SKM-1 treated with dmso at 0.1 percent for 144 hours (cell line): ENCODE measurements at regions not wholly inside any gene's neighbourhood (a gene's known extent, or its start where the extent isn't known, plus 50 kb on each side); places are given as distances from the start of the nearest gene placed in this dataset.

Experiments used
- DNase-seq: peaks from one replicate; lab custom pipeline; 2025; ENCODE audit not compliant: unreplicated experiment; lab: John Stamatoyannopoulos, UW

DNA sequence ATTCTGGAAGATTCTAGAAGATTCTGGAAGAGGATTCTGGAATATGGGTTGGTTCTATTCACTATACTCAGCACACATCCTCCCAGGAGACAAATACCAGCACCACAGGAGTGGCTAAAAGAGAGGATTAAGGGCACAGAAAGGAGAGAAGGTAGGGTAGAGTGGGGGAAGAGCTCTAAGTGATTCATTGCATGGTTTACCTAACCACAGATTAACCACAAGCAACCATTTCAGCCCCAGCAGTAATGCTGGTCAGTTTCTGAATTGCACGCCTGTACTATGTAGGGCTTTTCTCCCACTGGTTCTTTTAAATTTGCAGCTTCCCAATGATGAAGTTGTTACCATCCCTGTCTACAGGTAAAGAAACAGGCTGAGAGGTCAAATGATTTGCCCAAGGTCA is 192.7 kb upstream of the PMEPA1 start:
- DNase-seq, result no peak

DNA sequence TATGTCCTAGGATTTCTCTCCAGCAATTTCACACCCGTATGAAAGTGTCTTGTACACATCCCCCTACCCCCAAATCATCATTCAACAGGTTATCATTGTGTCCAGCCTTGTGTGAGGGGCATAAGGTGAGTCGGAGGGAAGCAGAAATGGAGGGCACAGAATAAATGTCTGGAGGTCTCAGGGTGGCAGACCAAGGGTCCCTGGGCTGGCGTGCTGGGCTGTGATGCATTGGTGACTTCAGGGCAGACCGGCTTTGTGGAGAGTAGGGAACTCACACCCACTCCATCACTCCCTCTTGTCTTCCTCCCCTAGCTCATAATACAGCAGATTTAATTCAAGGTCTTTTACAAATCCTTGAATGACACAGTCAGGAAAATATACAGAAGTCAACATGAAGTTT is 191.7 kb upstream of the PMEPA1 start:
- no peak for DNase-seq

DNA sequence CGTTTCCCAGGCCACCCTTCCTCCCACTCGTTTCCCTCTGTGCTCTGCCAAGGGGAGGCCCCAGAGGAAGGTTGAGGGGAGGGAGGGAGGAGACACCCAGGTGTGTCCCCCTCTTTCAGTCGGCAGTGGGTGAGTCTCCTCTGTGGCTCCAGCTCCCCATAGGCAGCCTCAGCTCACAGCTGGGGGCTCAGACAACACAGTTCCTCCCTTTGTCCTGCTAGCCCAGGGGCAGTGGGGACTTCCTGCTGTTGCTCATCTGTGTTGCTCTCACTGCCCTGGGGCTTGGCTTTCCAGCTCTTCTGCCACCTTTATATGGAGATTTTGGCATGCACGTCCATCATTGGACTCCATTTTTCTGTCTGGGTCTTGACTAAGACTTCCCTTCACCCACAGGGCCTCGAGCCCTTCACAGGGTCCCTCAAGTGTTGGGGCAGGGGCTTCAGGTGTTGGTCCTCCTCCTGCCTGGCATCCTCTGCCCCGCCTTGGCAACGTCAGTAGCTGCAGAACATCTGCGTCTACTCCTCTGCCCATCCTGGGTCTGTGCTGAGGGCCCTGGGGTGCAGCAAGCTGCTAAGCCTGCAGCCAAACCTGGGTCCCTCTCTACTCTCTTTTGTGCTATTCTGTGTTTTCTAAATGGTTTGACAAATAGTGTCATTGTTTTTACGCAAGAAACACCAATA is 190.6 kb upstream of the PMEPA1 start:
- DNase-seq, result no peak

DNA sequence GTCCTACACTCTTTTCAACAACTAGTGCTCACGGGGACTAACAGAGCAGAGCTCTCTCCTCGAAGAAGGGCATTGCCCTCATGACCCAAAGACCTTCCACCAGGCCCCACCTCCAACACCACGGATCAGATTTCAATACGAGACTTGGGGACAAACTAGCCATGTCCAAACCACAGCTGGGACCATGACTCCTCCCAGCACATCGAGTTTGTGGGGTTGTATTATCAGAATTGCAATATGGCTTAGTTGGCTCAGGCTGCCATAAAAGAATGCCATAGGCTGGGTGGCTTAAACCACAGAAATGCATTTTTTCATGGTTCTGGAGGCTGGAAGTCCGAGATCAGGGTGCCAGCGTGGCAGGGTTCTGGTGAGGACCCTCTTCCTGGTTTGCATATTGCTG is 189.7 kb upstream of the PMEPA1 start:
- DNase-seq, result no peak

DNA sequence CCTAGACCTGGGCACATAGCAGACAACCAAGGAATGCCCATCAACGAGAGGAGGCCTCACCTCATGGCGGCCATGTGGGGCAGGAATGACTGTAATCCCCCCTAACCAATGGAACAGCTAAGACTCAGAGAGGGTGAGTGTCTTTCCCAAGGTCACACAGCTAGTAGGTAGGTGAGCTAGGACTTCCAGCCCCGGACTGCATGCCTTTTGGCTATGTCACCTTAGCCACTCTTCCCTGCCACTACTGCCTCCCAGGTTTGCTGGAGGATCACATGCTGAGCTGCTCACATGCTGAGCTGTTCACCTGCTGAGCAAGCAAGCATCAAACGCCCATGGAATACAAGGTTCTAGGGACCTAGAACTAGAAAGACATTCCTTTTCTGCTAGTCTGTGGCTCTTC is 188.5 kb upstream of the PMEPA1 start:
- no peak for DNase-seq

DNA sequence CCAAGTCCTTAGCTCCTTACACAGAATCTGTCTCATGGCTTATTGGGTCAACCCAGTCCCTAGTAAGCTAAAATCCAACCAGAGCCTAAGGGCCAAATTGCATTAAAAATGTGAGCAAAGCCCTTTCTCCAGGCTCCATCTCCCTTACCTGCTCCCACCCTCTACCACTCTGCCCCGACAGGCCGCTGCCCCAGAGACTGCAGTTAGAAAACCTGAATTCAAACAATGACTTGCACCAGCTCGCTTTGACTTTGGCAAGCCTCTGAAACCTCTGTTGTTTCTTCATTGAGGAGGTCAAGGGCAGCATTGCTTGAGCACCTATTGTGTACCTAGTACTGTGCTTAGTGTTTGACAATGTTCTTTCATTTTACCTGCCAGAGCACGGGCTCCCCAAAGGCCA is 188.1 kb upstream of the PMEPA1 start:
- DNase-seq, result no peak

DNA sequence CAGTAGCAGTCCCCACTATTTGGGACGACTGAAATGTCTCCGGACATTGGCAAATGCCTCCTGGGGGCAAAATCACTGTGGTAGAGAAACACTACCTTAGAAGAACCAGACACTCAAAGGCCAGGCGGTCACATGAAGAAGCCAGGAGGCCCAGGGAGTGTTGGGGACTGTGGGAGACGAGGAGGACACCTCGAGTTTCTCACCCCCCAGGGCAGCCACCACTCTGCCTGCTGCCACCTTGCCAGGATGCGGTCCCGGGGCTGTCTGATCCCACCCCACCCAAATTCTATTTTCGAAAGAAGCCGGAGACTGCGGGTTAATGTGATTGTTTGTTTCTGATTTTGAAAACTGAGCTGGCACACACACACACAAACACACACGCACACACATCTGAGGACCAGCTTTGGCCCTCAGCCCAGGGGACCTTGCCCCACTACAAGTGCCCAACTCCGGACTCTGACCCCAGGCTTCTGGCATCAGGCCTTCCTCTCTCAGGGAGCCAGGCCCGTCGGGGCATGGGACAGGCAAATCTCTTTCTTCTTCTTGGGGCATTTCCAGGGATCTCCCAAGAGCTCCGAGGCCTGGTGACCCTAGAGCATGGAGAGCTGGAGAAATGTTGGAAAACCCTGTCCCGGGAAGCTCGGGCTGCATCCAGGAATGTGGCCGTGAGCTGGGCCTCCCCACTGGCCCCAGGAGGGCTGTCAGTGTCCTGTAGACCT is 187.5 kb upstream of the PMEPA1 start:
- DNase-seq, result no peak

DNA sequence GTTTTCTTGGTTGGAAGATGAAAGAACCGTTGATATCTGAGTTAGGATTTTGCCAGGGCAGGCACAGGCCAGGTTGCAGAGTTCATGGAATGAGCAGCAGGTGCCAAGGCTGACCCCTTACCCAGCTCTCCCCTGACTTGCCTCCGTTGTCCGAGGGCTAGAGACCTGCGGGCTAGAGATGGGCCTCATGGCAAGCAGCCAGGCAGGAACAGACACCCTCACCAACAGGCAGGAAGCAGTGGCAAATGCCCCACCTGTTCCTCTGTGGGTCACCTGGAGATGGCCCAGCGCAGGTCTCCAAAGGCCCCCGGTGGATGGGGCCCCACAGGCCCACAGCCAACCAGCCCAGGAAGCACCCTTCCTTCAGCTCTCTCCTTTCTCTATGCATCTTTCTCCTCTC is 186.7 kb upstream of the PMEPA1 start:
- no peak for DNase-seq

DNA sequence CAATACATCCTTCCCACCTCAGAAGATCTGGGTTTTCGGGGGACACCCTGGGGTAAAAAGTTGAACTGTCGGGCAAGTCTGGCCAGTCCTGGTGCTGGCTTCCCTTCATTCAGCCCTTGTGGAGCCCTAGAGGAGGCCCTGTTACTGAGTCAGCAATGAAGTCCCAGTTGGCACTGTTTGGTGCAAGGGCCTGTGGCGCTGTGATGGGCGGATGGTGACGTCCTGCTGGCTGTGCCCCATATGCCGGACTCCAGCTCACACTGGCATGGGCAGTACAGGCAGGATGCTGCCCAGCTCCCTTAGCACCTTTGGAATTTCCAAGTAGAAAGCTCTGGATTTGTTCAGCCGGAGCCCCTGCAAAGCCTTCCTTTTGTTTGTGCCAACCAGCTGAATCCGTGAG is 186.2 kb upstream of the PMEPA1 start:
- no peak for DNase-seq

DNA sequence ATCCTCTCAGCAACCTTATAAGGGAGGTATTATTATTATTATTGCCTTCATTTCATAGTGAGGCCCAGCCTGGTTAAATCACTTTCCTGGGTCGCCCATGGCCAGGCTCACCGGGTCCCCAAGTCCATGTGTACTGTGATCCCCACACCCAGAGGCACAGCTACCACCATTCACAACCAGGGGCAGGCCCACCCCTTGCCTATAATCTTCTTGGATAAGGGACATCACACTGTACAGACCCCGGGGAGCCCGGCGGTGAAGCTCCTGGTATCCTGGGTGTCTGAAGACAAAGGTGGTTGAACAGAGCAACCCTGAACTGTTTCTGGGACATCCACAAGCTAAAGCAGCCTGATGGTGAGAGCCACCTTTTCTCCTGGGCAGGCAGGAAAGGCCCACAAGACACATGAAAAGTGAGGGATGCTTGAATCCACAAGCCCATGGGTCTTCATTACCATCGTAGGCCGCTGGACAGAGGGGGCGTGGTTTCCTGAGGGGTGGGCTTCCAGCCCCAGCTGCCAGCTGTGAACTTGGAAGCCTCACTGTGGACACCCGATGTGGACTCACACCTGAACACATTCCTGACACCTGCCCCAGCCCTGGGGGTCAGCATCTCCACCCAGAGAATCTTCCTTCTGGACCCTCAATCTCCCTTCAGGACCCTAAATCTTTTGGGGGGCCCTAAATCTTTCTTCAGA is 185.5 kb upstream of the PMEPA1 start:
- no peak for DNase-seq

DNA sequence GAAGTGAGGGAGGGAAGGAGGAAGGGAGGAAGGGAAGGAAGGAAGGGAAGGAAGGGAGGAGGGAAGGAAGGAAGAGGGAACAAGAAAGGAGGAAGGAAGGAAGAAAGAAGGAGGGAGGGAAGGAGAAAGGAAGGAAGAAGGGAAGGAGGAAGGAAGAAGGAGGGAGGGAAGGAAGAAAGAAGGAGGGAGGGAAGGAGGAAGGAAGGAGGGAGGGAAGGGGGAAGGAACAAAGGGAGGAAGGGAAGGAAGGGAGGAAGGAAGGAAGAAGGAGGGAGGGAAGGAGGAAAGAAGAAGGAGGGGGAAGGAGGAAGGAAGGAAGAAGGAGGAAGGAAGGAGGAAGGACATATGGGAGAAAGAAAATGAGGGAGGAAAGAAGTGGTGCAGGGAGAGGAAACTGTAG is 184.7 kb upstream of the PMEPA1 start:
- no peak for DNase-seq

DNA sequence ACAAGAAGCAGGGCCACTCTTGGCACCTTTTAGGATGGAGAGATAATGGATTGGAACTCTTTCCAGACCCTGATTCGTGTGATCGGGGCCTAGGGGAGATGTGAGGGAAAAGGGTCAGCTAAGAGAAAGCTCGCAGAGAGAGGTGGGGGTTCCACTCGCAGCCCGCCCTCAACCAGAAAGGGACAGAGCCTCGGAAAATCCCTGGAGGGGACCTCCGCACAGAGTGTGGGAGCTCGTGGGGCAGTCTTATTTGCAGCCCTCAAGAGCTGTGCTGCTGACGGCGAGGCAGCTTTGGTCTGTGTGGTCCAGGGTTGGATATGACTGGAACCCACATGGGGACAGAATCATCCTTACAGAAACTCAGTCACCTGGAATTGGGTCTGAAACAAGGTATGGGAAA is 184.3 kb upstream of the PMEPA1 start:
- DNase-seq, result no peak

DNA sequence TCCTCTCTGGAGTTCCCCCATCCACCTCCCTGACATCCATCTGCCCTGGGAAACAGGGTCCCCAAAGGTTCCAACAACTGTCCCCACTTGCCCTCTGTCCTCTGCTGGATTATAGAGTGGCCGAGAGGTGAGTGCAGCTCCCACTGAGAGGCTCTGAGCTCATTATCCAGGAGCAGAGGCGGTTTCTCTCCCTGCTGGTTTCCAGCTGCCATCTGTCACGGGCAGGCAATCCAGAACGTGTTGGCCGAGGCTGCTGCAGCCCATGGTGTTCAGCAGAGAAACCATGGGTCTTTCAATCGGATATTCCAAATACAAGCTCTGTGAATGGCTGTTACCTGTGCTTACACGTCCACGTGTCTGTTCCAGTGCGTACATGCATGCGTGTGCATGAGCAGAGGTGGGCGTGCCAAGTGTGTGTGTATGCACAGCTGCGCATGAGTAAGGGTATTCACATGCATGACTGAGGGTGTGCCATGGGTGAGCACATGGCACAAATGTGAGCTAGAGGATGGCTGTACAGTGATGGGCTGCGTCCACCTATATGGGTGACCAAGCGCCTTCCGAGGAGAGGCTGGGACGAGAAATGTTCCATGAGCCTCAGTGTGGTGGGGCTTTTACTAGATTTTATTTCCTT is 183.7 kb upstream of the PMEPA1 start:
- DNase-seq, result no peak

DNA sequence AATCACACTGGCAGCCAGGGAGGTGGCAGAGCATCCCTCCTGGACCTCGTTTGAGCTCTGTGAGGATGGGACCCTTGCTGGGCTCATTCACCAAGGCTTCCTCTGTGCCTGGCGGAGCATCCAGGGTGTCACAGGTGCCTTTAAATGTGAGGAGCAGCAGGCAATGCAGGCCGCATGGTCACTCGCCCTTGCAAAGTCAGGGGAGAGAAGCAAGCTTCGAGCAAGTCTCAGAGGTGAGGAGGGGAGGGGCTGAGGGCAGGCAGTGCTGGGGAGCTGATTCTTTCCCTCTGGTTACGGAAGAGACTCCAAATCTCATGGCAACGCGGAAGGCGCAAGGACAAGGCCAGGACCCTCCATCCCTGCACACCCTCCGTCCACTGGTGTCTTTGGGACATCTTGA is 182.7 kb upstream of the PMEPA1 start:
- no peak for DNase-seq

DNA sequence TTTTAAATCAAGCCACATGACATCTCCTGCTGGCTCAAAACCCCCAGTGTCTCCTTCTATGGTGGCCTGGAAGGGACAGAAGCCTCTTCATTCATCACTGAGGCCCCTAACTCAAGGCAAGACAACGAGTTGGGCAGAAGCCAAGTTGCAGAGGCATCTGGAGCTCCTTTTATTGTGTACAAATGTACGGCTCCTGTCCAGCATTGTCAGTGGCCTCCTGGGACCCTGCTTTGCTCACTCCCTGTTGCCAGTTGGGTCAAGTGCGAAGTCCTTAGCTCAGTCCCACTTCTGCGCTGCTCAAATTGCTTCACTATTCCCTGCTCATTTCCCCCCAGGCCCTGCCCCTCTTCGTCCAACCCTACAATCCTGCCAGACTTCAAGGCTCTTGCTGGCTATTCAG is 181.2 kb upstream of the PMEPA1 start:
- DNase-seq, result no peak

DNA sequence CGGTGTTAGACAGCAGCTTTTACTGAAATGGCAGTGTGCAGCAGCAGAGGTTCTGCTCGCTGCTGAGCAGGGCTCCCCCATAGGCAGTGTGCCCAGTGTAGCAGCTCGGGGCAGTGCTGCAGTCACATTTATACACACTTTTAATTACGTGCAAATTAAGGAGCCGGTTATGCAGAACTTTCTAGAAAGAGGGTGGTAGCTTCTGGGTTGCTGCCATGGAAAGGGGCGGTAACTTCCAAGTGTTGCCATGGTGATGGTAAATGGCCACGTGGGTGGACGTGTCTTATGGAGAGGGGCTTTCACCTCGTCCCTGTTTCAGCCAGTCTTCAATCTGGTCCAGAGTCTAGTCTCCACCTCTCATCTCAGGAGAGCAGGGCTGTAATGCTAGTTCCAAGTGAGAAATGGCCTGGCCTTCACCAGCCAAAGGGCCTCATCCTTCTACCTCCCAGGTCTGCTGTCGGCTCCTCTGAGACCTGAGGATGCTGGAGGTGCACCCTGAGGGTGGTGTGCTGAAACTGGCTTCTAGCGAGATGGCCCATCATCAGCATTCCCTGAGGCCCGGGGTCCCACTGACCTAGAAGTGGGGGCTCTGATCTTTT is 180.5 kb upstream of the PMEPA1 start:
- no peak for DNase-seq

DNA sequence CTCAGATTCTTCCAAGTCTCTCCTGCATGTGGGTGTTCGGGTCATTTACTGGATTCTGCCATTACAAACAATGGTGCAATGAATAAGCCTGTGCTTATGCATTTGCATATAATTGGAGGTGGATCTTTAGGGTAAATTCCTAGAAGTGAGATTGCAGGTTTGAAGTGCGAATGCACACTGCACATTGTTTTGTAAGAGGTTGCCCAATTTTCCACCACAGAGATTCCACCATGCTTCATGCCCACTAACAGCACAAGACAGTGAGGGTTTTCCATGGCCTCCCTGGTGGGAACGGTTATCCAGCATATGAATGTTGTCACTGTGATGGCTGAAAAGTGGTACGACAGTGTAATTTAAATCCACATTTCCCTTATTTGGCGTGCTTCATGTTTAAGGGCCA is 178.8 kb upstream of the PMEPA1 start:
- no peak for DNase-seq

DNA sequence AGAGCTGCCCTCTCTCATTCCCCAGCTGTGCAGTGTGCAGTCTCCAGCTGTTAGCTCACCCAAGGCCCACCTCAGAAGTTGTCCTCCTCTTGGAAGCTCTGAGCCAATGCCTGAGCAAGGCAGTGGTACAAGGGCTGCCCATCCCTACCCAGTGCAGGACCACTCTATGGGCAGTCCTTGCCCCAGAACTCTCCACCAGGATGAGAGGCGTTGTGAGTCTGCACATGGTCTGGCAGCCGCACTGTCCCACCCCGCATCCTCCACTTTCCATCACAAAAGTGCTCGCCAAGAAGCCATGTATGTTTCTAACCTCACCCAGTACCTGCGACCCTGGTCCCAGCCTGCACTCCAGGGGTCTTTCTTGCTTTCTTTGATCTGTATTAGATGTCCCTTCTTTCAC is 175.1 kb upstream of the PMEPA1 start:
- no peak for DNase-seq

DNA sequence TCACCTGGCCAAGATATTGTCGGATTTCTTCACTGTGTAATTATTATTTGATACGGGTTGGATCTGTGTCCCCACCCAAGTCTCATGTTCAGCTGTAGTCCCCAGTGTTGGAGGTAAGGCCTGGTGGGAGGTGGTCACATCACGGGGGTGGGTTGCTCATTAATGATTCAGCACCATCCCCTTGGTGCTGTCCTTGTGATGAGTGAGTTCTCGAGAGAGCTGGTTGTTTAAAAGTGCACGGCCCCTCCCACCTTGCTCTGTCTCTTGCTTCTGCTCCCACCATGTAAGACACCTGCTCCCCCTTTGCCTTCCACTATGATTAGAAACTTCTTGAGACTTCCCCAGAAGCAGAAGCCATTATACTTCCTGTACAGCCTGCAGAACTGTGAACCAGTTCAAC is 173.9 kb upstream of the PMEPA1 start:
- no peak for DNase-seq

DNA sequence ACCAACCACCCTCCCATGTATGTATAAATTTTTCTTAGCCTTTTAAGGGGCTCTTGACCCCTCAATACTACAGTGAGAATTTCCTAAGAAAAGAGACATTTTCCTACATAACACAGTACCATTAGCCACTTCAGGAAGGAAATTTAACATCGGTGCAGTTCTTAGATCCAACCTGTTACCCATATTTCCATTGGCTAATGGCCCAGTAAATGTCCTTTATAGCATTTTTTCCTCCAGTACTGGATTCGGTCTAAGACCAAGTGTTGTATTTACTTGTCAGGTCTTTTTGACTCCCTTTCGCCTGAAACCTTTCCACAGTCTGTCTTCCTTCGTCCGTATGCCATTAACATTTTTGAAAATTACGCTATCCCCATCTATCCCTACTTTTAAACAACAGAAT is 173.4 kb upstream of the PMEPA1 start:
- DNase-seq, result no peak

DNA sequence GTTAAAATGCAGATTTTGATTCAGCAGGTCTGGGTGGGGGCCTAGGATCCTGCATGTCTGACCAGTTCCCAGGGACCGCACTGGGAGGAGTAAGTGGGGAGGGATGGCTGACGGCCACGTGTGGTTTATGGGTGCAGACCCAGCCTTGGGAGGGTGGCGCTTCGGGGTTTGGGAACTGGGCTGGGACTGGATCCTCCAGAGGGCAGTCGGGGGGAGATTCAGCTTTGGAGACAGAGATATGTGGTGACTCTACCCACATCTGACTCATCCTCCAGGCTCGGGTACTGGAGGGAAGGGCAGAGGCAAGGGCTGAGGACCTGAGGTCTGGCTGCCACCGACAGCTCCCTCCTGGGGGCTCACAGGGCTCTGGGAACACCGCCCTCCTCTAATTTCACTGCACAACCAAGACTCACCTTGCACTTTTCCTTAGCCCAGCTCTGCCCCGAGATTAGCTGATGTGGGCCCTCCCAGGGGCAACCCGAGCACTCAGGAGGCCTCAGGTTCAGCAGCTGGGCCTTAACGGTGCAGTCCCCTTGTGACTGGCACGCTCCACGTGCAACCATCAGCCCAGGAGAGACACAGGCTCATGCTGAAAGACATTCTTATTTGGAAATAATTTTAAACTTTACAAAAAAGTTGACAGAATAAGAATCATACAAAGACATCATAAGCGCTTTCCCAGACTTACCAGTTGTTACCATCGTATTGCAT is 172.8 kb upstream of the PMEPA1 start:
- no peak for DNase-seq
